GM21528 (cell line): ENCODE measurements at regions not wholly inside any gene's neighbourhood (a gene's known extent, or its start where the extent isn't known, plus 50 kb on each side); places are given as distances from the start of the nearest gene placed in this dataset.

Experiments used
- ATAC-seq: cut with Tn5 transposase; IDR thresholded peaks from one replicate; pipeline ENCODE4 v1.9.1; 2021; ENCODE audit warnings: mild to moderate bottlenecking, moderate library complexity; ENCODE audit not compliant: unreplicated experiment, low FRiP score

GRCh38 chr10:118940386-118940785, 89.1 kb upstream of the NANOS1 start:
- no peak for ATAC-seq

- ATAC-seq, result no peak
These were observed 86.3 kb upstream of the NANOS1 start for GRCh38 chr10:118943253-118943652.

GRCh38 chr10:118944959-118945633, 84.4 kb upstream of the NANOS1 start:
- ATAC-seq, result no peak

GRCh38 chr10:118948786-118949185, 80.7 kb upstream of the NANOS1 start:
- no peak for ATAC-seq

- ATAC-seq, result no peak
These were observed 79.3 kb upstream of the NANOS1 start for GRCh38 chr10:118950190-118950680.

GRCh38 chr10:118950997-118951637, 78.4 kb upstream of the NANOS1 start:
- ATAC-seq, result no peak

- no peak for ATAC-seq
These were observed 76.8 kb upstream of the NANOS1 start for GRCh38 chr10:118952493-118953295.

GRCh38 chr10:118953598-118954393, 75.7 kb upstream of the NANOS1 start:
- ATAC-seq, result no peak

GRCh38 chr10:118955531-118955930, 74.0 kb upstream of the NANOS1 start:
- no peak for ATAC-seq

GRCh38 chr10:118955951-118956801, 73.3 kb upstream of the NANOS1 start:
- ATAC-seq, result no peak

GRCh38 chr10:118956802-118957442, 72.6 kb upstream of the NANOS1 start:
- ATAC-seq, result no peak

GRCh38 chr10:118957443-118957825, 72.1 kb upstream of the NANOS1 start:
- no peak for ATAC-seq

- no peak for ATAC-seq
These were observed 71.5 kb upstream of the NANOS1 start for GRCh38 chr10:118957966-118958365.

GRCh38 chr10:118958559-118958958, 71.0 kb upstream of the NANOS1 start:
- ATAC-seq, result no peak

- ATAC-seq, result no peak
These were observed 70.3 kb upstream of the NANOS1 start for GRCh38 chr10:118958984-118959925.

GRCh38 chr10:118960157-118961090, 69.1 kb upstream of the NANOS1 start:
- ATAC-seq, result no peak

- ATAC-seq, result no peak
These were observed 68.1 kb upstream of the NANOS1 start for GRCh38 chr10:118961436-118961835.
